Endometrium (tissue), 2 donors: ENCODE measurements at regions not wholly inside any gene's neighbourhood (a gene's known extent, or its start where the extent isn't known, plus 50 kb on each side); places are given as distances from the start of the nearest gene placed in this dataset.

Source experiments
- FAIRE-seq: peaks from 2 replicates; lab custom pipeline; 2012; peaks lifted over from hg19 to GRCh38; lab: Jason Lieb, UNC
- donor health status: control.
- donor health status: control.

- FAIRE-seq, result no peak
Measured at GRCh38 chr6:130494729-130495128, 128.9 kb downstream of the TMEM200A start.

- FAIRE-seq, result no peak
Measured at GRCh38 chr6:130500693-130501092, 134.9 kb downstream of the TMEM200A start.

GRCh38 chr6:130503146-130503545 lies 137.3 kb downstream of the TMEM200A start:
- no peak for FAIRE-seq

GRCh38 chr6:130505808-130506598 lies 140.2 kb downstream of the TMEM200A start:
- peak; percentile 74 for FAIRE-seq

GRCh38 chr6:130507005-130507665 lies 141.3 kb downstream of the TMEM200A start:
- FAIRE-seq, result peak; percentile 43

DNA sequence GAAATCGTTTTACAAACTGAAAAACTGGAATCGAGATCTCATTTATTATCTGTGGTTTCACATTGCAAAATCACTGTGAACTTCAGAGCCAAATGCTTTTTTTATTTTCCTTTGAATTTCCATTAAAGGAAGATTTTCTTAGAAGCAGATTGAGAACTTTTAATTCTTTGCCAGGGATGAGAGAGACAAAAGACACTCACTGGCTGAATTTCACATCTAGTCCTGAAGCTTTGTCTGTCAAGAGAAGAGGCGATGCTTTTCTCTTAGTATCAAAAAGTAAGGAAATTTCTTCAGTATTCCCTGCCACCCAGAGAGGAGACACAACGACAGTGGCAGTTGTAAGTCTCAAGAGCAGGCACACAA lies 141.8 kb downstream of the TMEM200A start:
- FAIRE-seq, result peak; percentile 51

GRCh38 chr6:130513770-130514169 lies 148.0 kb downstream of the TMEM200A start:
- peak; percentile 12 for FAIRE-seq

GRCh38 chr6:130514712-130515111 lies 148.9 kb downstream of the TMEM200A start:
- FAIRE-seq, result no peak

DNA sequence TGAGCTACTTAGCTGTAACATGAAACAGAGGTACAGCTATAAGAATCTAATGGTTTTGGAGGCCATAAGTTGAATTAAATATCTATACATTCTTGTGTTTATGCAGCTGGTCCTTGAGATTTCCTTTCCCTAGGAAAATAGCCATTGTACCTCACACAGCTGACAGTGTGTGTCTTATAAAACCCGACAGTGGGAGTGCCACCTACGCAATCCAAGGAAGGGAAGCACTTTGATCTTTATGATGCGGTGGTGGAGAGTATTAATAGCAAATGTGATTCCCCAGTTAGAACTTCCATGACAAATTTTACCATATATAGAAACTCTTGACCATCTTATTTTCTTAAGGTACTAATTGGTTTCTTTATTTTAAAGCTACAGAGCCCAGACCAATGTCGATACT lies 149.5 kb downstream of the TMEM200A start:
- FAIRE-seq, result no peak

GRCh38 chr6:130516604-130517003 lies 150.8 kb downstream of the TMEM200A start:
- no peak for FAIRE-seq

GRCh38 chr6:130517444-130517931 lies 151.7 kb downstream of the TMEM200A start:
- FAIRE-seq, result no peak

DNA sequence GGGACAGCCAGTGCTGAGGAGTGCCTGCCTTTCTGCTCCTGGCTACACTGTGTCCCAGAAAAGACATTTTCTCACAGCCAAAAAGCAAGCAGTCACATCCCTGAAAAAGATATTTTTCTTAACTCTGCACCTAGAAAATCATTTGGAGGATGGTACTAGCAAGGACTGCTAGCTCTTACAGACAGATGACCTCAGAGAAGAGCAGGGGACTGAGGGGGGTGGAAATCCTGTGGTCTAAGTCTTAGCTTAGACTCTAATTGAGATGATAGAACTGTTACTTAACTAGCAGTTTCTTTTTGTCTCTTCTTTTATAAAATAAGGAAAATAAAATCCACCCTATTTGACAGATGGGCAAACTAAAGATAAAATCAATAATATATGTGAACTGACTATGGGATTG lies 152.8 kb downstream of the TMEM200A start:
- FAIRE-seq, result no peak

- FAIRE-seq, result no peak
Measured at GRCh38 chr6:130520221-130520620, 154.4 kb downstream of the TMEM200A start.

DNA sequence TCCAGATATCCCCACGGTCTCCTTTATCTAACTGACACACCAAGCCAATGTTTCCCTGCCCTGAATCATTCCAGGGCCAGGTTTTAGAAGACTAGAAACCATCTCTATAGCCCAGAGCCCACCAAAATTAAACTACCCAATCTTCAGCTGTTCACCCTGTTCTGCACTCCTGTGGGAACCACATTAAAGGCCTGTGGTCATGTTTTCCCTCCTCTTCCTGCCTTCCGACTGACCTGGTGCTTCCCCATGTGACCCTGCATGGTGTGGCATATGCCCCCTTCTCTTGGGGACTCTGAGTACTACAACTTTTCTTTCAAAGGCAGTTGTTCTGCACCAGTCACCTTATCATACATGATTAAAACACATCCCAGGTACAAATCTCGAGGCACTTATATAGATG lies 155.0 kb downstream of the TMEM200A start:
- no peak for FAIRE-seq

GRCh38 chr6:130524552-130524951 lies 158.7 kb downstream of the TMEM200A start:
- no peak for FAIRE-seq

GRCh38 chr6:130525408-130525807 lies 159.6 kb downstream of the TMEM200A start:
- no peak for FAIRE-seq

DNA sequence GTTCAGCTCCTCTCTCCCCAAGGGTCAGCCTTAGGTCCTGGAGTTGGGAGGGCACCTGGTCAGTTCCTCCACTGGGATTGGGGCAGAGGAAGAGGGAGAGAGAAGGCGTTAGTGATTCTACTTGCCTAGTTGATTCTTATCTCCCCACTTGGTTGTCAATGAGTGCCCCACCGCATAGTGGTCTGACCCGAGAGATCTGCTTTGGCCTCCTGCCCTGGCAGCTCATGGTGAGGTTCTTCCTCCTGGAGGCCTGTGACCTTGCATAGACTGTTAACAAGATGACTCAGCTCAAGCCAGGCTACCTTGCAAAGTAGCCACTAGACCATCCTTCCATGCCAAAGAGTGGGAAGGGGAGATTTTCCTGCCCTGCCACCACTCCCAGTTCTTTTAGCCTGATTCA lies 160.6 kb downstream of the TMEM200A start:
- FAIRE-seq, result no peak

DNA sequence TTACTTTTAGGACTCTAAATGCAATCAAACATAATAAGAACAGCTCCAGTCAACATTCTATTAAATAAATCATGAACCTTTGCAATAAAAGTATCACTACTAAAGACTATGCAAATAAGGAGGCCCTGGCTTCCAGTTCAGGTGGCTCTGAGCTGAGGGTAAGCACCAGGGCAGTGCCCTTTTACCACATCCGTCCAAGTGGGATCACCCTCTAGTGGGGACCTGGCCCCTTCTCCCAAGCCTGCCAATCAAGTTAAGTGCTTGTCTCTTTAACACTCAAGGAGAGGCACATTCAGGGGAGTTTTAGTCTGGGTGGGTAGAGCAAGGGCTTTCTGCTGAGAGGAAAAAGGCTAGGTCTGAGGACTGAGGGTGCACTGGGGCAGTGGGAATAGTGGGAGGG lies 161.4 kb downstream of the TMEM200A start:
- FAIRE-seq, result no peak

DNA sequence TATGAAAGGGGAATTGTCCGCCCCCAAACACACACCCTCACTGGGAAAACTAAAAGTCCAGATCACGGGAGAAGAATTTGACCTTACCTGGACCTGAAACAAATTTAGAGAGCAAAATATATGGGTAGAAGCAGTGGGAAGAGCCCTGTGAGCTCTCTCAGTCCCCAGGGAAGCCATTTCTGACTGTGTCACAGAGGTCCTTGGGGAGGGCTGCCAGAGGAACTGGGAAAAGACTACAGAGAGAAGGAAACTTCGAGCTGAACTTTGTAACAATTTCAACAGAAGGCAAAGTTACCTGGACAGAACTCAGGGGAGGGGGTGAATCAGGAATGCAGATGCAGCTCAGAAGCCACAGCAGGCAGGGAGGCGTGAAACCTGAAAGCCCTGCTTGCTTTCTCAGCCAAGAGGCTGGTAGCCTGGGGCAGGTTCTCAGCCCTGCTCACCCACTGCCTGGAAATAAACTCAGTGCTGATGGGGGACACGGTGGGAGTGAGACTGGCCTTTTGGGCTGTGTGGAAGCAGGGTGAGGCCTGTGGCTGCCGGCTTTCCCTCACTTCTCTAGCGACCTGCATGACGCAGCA lies 163.8 kb downstream of the TMEM200A start:
- no peak for FAIRE-seq

- FAIRE-seq, result no peak
Measured at GRCh38 chr6:130534627-130535026, 168.8 kb downstream of the TMEM200A start.

DNA sequence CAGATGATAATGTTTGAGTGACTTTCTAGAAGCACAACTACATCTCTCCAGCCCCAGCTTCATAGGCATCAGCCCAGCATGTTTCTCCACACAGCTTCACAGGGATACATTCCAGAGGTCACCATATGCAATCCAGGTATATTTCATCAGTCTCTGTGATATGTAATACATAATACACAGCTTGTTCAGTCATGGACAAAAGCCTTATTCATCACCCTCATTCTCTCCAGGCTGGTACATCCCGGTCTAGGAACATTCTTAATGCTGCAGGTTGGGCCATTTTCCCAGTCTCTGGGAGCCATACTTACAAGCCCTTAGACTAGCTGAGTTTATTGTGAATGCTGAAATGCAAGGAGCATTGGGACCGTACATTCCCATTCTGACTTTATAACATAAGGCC lies 169.4 kb downstream of the TMEM200A start:
- FAIRE-seq, result no peak

GRCh38 chr6:130537447-130537846 lies 171.6 kb downstream of the TMEM200A start:
- FAIRE-seq, result no peak

GRCh38 chr6:130547723-130548122 lies 181.9 kb downstream of the TMEM200A start:
- FAIRE-seq, result no peak
